ENCODE measurements at regions not wholly inside any gene's neighbourhood (a gene's known extent, or its start where the extent isn't known, plus 50 kb on each side); places are given as distances from the start of the nearest gene placed in this dataset.

- intact Hi-C loops (cut with DNase I) = no loop called here
- ATAC-seq = peak; percentile 63 to 92 (median 86)
- peaks cover 0 to 11% (median 0%) of the 10 kb centered on the region in 12 donors for H3K4me1 ChIP-seq
- H3K4me3 ChIP-seq = no peak overlapping the region
- no peaks in the 10 kb centered on the region for H3K27me3 ChIP-seq
- DNase-seq = peak in 2 of 5 donors; percentile 40 to 48
- WGBS, 4 donors = 35 to 53% (median 43%) methylated on average over 2 of the region's 2 CpGs
- H3K9me3 ChIP-seq = no peaks in the 10 kb centered on the region
- H3K36me3 ChIP-seq = no peaks in the 10 kb centered on the region
- H3K27ac ChIP-seq = no peak overlapping the region
- TF ChIP-seq CTCF (IDR thresholded peaks at IDR 0.05) = no peak
- no peak for TF ChIP-seq POLR2A (IDR thresholded peaks at IDR 0.05)
Measured at GRCh38 chr21:40936178-40936577, 89.2 kb upstream of the DSCAM start.

- Histone ChIP-seq H3K27me3 (no peaks in the 10 kb centered on the region), H3K4me1 (peaks cover 0 to 11% (median 0%) of the 10 kb centered on the region in 12 donors), H3K36me3 (no peaks in the 10 kb centered on the region), H3K4me3 (no peak overlapping the region), H3K9me3 (no peaks in the 10 kb centered on the region), H3K27ac (no peak overlapping the region)
- 66 to 84% (median 77%) methylated on average over 10 of the region's 10 CpGs for WGBS, 4 donors
- TF ChIP-seq POLR2A (IDR thresholded peaks at IDR 0.05) = no peak
- no peak for TF ChIP-seq CTCF (IDR thresholded peaks at IDR 0.05)
- DNase-seq (no peak), ATAC-seq (no peak)
- intact Hi-C loops (cut with DNase I) = no loop called here
Measured at GRCh38 chr21:40936771-40937261, 89.9 kb upstream of the DSCAM start.

GRCh38 chr21:40938078-40938477 is 91.1 kb upstream of the DSCAM start:
- TF ChIP-seq CTCF (IDR thresholded peaks at IDR 0.05) = no peak
- no peak for TF ChIP-seq POLR2A (IDR thresholded peaks at IDR 0.05)
- ATAC-seq (peak; percentile 61 to 83 (median 72)), DNase-seq (no peak)
- no peaks in the 10 kb centered on the region for H3K36me3 ChIP-seq
- no peaks in the 10 kb centered on the region for H3K27me3 ChIP-seq
- intact Hi-C loops (cut with DNase I) = no loop called here
- H3K27ac ChIP-seq = no peak overlapping the region
- peaks cover 0 to 11% (median 0%) of the 10 kb centered on the region in 12 donors for H3K4me1 ChIP-seq
- no peak overlapping the region for H3K4me3 ChIP-seq
- H3K9me3 ChIP-seq = no peaks in the 10 kb centered on the region
- WGBS, 4 donors = 81 to 91% (median 86%) methylated on average over 2 of the region's 2 CpGs

GRCh38 chr21:40938611-40939010 is 91.7 kb upstream of the DSCAM start:
- intact Hi-C loops (cut with DNase I) = no loop called here
- DNase-seq = no peak
- TF ChIP-seq CTCF (IDR thresholded peaks at IDR 0.05) (no peak), POLR2A (IDR thresholded peaks at IDR 0.05) (no peak)
- Histone ChIP-seq H3K4me3 (no peak overlapping the region), H3K9me3 (no peaks in the 10 kb centered on the region), H3K36me3 (no peaks in the 10 kb centered on the region), H3K27me3 (no peaks in the 10 kb centered on the region), H3K27ac (no peak overlapping the region), H3K4me1 (peaks cover 0 to 11% (median 0%) of the 10 kb centered on the region in 12 donors)
- WGBS, 4 donors = 44 to 51% (median 47%) methylated on average over 4 of the region's 4 CpGs
- ATAC-seq = no peak
